PC-9 (cell line): ENCODE measurements at regions not wholly inside any gene's neighbourhood (a gene's known extent, or its start where the extent isn't known, plus 50 kb on each side); places are given as distances from the start of the nearest gene placed in this dataset.

Experiments used
- BruUV-seq: library from RNA; stranded (reverse); fragments of 400-500 nt; replicated peaks from 2 replicates; lab custom pipeline; 2021; lab: Mats Ljungman, UMichigan
- CTCF ChIA-PET: fragments of 300-600 bp; sonication (Branson Sonifier 250); formaldehyde crosslinking; loops from one replicate; lab custom pipeline; 2022; ENCODE audit warnings: antibody characterized with exemption; lab: Charles Lee
- POLR2A ChIA-PET: fragments of 300-600 bp; sonication (Branson Sonifier 250); formaldehyde crosslinking; loops from one replicate; lab custom pipeline; 2022; ENCODE audit warnings: antibody characterized with exemption; ENCODE audit not compliant: unreplicated experiment; lab: Charles Lee
- DNase-seq, 2 experiments: peaks; one replicate each; pipeline versions ENCODE4 v3.0.0 to v3.0.0-alpha.2; 2015 to 2022; ENCODE audit warnings: mixed read lengths in 1 of 2
- H2AFZ ChIP-seq: fragments of 200-600 bp; sonication (generic); 2 replicates; pipeline ENCODE4 v1.8.1; 2017; ENCODE audit warnings: antibody characterized with exemption
- H3F3A ChIP-seq: fragments of 200-600 bp; sonication (generic); 2 replicates; pipeline ENCODE4 v1.8.1; 2017; ENCODE audit warnings: antibody characterized with exemption, mild to moderate bottlenecking, low read depth; ENCODE audit not compliant: insufficient read depth
- H3K27ac ChIP-seq: fragments of 200-600 bp; sonication (generic); 2 replicates; pipeline ENCODE4 v1.6.1; 2016; ENCODE audit warnings: mixed run types
- H3K27me3 ChIP-seq: fragments of 200-600 bp; sonication (generic); 2 replicates; pipeline ENCODE4 v1.6.1; 2016; ENCODE audit warnings: low read depth, mixed run types; ENCODE audit not compliant: insufficient read depth
- H3K36me3 ChIP-seq: fragments of 200-600 bp; sonication (generic); 2 replicates; pipeline ENCODE4 v1.6.1; 2016; ENCODE audit warnings: low read depth, mixed run types
- H3K4me1 ChIP-seq: fragments of 200-600 bp; sonication (generic); replicated peaks from 2 replicates; pipeline ENCODE4 v1.6.1; 2016; ENCODE audit warnings: mixed run types; ENCODE audit not compliant: insufficient read depth
- H3K4me2 ChIP-seq: fragments of 200-600 bp; sonication (generic); 2 replicates; pipeline ENCODE4 v1.6.1; 2017; ENCODE audit warnings: mixed run types
- H3K4me3 ChIP-seq: fragments of 200-600 bp; sonication (generic); 2 replicates; pipeline ENCODE4 v1.6.1; 2016; ENCODE audit warnings: mixed run types
- H3K79me2 ChIP-seq: fragments of 200-600 bp; sonication (generic); 2 replicates; pipeline ENCODE4 v1.6.1; 2017; ENCODE audit warnings: low read depth, mixed run types
- H3K9me2 ChIP-seq: fragments of 200-600 bp; sonication (generic); 2 replicates; pipeline ENCODE4 v1.8.1; 2017; ENCODE audit warnings: mild to moderate bottlenecking; ENCODE audit not compliant: insufficient read depth
- H3K9me3 ChIP-seq: fragments of 200-600 bp; sonication (generic); 2 replicates; pipeline ENCODE4 v1.8.1; 2016; ENCODE audit warnings: low read depth; ENCODE audit not compliant: insufficient read depth
- H4K20me1 ChIP-seq: fragments of 200-600 bp; sonication (generic); 2 replicates; pipeline ENCODE4 v1.8.1; 2017; ENCODE audit not compliant: insufficient read depth
- EZH2 ChIP-seq: fragments of 200-600 bp; sonication (generic); IDR thresholded peaks from 2 replicates; pipeline ENCODE4 v1.8.0; 2017; ENCODE audit warnings: antibody characterized with exemption, low read depth
- intact Hi-C: fragments of 100-400 bp; cut with micrococcal nuclease; formaldehyde crosslinking; loops from one replicate; pipeline ENCODE4 v1.10.0; 2022; ENCODE audit not compliant: unreplicated experiment
- TF ChIP-seq, protein P1 (sequence below): fragments of 200-600 bp; sonication (generic); conservative IDR thresholded peaks from 2 replicates; pipeline ENCODE4 v1.6.1; 2017; ENCODE audit warnings: mixed run types, antibody characterized with exemption, mild to moderate bottlenecking, moderate library complexity

DNA sequence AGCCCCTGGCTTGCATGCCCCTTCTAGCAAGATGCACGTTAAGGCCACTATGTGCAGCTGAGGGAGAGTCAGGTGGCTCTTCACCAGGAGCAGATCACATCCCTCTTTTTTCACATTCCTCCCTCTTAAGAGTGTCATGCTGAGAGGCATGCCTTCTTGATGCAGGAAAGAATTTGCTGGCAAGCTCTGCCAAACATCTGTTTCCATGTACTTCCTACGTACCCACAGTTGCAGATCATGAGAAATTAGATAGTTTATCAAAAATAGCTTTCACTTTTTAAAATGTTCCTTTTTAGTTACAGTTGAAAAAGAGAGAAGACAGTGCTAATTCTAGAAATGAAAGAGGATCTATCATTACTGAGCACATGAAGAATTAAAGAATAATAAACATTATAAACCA, 79.7 kb upstream of the ZNF722 start:
- Histone ChIP-seq H3F3A (no peaks in the 10 kb centered on the region), H2AFZ (no peak overlapping the region), H3K27me3 (no peaks in the 10 kb centered on the region), H4K20me1 (no peaks in the 10 kb centered on the region), H3K27ac (no peak overlapping the region), H3K9me2 (no peaks in the 10 kb centered on the region), H3K36me3 (no peaks in the 10 kb centered on the region), H3K4me2 (no peak overlapping the region), H3K4me3 (no peak overlapping the region), H3K9me3 (no peaks in the 10 kb centered on the region), H3K4me1 (no peaks in the 10 kb centered on the region), H3K79me2 (no peaks in the 10 kb centered on the region)
- POLR2A ChIA-PET, result no interaction called here
- no peak for DNase-seq
- intact Hi-C loops, result no loop called here
- TF ChIP-seq, protein P1, sequence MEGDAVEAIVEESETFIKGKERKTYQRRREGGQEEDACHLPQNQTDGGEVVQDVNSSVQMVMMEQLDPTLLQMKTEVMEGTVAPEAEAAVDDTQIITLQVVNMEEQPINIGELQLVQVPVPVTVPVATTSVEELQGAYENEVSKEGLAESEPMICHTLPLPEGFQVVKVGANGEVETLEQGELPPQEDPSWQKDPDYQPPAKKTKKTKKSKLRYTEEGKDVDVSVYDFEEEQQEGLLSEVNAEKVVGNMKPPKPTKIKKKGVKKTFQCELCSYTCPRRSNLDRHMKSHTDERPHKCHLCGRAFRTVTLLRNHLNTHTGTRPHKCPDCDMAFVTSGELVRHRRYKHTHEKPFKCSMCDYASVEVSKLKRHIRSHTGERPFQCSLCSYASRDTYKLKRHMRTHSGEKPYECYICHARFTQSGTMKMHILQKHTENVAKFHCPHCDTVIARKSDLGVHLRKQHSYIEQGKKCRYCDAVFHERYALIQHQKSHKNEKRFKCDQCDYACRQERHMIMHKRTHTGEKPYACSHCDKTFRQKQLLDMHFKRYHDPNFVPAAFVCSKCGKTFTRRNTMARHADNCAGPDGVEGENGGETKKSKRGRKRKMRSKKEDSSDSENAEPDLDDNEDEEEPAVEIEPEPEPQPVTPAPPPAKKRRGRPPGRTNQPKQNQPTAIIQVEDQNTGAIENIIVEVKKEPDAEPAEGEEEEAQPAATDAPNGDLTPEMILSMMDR, result no peak
- no peak for TF ChIP-seq EZH2
- CTCF ChIA-PET, result no interaction called here
- BruUV-seq, result no TSS peak

DNA sequence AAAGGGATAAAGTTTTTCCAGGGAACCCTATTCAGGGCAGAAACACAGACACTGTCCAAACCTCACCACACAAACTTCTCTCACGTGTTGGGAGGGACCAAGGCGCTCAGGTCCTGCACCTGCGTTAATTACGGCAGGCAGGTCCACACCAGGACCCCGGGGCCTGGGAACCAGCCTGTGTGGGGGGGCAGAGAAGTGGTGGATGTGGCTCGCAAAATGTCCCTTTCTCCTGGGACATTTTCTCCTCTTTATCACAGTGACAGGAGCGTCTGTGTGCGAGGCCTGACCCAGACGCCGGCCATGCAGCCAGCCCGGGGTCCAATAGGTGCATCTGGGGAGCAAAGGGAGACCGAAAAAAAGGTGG, 73.4 kb upstream of the ZNF722 start:
- no TSS peak for BruUV-seq
- Histone ChIP-seq H3K27me3 (no peaks in the 10 kb centered on the region), H4K20me1 (no peaks in the 10 kb centered on the region), H3K4me2 (no peak overlapping the region), H3K36me3 (no peaks in the 10 kb centered on the region), H2AFZ (no peak overlapping the region), H3K4me3 (no peak overlapping the region), H3K27ac (no peak overlapping the region), H3F3A (no peaks in the 10 kb centered on the region), H3K4me1 (no peaks in the 10 kb centered on the region), H3K9me3 (0 out of 2 replicates have a peak, but pooled peaks cover 2% of the 10 kb centered on the region), H3K79me2 (no peaks in the 10 kb centered on the region), H3K9me2 (no peaks in the 10 kb centered on the region)
- ChIA-PET POLR2A (no interaction called here), CTCF (no interaction called here)
- TF ChIP-seq, protein P1, result no peak
- no peak for TF ChIP-seq EZH2
- no peak for DNase-seq
- intact Hi-C loops, result no loop called here

DNA sequence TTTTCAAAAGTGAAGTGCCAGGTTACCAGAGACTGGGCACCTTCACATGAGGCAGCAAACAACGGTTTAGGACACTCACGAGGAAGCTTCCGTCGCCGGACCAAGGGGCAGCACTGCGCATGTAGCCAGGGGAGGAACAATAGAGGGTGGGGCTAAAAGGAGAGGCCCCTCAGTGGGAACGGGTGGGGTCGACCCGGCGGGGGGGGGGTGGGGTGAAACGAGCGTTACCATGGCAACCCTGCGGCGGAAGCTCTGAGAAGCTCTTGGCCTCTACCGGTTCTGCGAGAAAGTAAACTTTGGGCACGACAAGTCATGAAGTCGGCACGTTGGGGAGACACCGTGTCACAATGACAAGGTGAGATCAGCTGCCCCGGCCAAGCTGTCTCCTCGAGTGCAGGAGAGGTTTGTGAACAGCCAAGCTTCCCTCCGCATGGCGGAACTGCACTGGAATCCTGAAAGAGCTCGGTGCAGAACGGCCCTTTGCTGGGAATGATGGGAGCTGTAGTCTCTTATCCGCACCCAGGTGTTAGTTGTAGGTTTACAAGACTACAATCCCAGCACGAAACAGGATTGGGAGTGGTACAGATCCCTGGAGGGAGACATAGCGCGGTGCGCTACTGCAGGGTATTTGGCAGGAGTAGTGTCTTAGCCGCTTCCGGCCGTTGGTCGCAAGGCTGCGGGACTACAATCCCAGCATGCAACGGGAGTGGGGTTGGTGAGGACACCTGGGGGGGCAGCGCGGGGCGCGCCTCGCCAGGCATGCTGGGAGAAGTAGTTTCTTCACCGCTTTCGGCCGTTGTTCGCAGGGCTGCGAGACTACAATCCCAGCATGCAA, 72.8 kb upstream of the ZNF722 start:
- H3K4me3 ChIP-seq, result peak overlapping the region; percentile 15; the same call in 1 of the 2 replicates
- H3K27me3 ChIP-seq, result no peaks in the 10 kb centered on the region
- CTCF ChIA-PET, result no interaction called here
- 0 out of 2 replicates have a peak overlapping the region, but pooled peaks have one; percentile 28 for H2AFZ ChIP-seq
- no peaks in the 10 kb centered on the region for H3K4me1 ChIP-seq
- H3K79me2 ChIP-seq, result no peaks in the 10 kb centered on the region
- H4K20me1 ChIP-seq, result no peaks in the 10 kb centered on the region
- H3F3A ChIP-seq, result no peaks in the 10 kb centered on the region
- no peaks in the 10 kb centered on the region for H3K36me3 ChIP-seq
- H3K27ac ChIP-seq, result no peak overlapping the region
- H3K4me2 ChIP-seq, result peak overlapping the region; percentile 46
- no peaks in the 10 kb centered on the region for H3K9me2 ChIP-seq
- no peak for TF ChIP-seq EZH2
- TF ChIP-seq, protein P1, result no peak
- intact Hi-C loops, result no loop called here
- BruUV-seq, result no TSS peak
- H3K9me3 ChIP-seq, result 0 out of 2 replicates have a peak, but pooled peaks cover 2% of the 10 kb centered on the region
- POLR2A ChIA-PET, result no interaction called here
- peak; percentile 39 to 61 for DNase-seq
